ENCODE measurements at regions not wholly inside any gene's neighbourhood (a gene's known extent, or its start where the extent isn't known, plus 50 kb on each side); places are given as distances from the start of the nearest gene placed in this dataset.

DNA sequence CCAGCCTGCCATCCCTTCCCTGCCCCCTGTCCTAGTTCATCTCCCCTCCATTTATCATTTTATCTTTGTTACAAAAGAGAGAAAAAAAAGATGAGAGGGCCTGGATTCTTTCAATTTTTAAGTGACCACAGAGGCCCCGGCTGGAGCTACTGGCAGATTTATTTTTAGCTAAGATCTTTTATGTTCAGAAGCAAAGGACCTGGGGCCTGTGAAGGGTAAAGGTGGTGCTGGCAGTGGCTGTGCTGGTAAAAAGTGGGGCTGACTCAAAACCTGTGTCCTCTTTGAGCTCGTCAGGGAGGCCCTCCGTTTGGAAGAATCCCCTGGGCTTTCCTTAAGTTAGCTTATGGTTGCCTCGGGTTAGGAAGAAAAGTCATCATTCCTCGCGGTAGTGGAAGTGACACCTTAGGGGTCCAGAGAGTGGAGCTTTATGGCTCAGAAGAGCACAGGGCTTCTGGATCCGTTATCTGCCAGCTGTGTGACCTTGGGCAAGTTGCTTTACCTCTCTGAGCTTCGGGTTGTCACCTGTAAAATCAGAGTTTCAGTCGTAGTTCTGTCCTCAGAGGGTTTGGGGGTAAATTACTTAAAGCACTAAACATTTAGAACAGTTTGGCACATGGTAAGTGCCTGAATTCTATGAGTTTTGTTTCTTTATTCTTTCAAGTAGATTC lies 923.8 kb upstream of the EEF2KMT start:
- DNase-seq, result no peak

DNA sequence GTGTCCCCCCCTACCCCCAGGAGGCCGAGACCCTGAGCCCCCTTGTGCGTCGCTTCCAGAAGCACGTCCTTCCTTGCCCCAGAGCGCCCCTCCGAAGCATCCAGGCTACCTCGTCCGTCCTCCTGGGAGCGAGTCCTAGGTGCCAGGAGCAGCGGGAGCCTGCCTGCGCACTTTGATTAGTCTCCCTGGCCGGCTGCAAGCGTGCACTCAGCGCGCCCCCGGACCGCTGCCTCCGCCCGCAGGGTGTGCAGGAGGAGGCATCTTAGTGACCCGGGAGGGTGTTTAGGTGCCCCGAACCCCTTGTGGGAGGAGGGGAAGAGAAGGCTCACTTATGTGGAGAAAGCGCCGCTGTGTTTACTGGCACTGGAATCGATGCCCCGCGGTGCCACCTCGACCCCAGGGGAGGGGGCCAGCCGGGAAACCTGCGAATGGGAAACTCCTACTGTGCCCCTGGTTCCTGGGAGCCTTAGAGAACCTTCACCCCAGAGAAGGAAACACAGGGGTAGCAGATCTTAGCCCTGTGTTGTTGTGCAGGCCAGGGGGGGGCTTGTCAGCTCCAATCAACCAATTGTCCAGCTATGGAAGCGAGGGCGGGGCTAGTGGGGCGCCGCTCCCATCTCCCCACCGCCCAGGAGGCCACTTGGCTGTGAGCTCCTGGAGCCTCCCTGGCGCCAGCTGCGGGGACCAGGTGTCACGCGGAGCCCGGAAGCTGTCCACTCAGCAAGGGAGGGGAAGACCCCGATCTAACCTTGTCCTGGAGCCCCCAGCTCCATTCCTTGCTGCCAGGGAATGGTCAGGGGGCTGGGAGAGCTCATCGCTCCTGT lies 922.8 kb upstream of the EEF2KMT start:
- DNase-seq, result no peak

DNA sequence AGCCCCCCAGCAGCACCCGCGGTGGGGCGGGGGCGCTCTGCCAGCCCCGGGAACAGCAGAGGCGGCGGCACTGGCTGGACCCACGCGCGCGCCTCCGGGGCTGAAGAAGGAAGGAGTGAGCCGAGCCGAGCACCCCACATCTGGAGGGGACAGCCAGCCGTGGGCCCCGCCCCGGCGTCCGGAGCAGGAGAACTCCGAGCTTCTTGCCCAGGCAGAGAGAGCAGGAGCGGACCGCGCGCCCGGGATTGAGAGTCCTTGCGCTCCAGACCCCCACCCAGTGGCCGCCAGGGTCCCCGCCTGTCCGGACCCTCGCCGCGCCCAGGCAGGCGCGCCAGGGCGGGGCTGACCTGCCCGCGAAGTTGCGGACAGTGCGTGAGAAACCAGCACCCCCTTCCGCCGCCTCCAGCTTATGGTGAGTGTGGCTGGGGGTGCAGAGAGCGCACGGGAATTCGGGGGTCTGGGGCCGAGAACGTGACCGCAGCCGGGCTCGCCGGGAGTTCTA lies 921.9 kb upstream of the EEF2KMT start:
- no peak for DNase-seq

DNA sequence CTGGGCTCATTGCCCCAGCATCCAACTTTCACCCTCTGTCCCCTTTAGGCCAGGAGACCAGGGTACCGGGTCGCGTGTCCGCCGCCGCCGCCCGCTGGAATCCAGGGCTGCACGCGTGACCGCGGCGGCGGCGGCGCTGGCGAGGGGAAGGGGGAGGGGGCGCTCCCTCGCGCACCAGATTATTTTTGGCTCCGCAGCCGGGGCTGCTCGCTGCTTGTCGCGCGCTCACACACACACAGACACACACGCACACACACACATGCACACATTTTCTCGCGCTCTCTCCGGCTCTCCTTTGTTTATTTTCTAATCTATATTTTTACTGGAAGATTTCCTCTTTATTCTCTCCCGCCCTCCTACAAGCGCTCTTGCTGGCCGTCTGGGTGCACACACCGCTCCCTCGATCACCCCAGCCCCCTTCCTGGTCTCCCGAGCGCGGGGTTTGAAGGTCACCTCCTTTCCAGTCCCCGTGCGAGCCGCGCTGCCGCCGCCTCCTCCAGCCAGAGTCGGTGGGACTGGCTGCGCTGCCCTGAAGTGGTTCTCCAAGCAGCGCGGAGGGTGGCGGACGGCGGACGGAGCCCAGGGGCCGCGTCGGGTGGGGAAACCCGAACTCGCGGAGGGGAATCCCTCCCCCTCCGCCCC lies 921.4 kb upstream of the EEF2KMT start:
- DNase-seq, result no peak

DNA sequence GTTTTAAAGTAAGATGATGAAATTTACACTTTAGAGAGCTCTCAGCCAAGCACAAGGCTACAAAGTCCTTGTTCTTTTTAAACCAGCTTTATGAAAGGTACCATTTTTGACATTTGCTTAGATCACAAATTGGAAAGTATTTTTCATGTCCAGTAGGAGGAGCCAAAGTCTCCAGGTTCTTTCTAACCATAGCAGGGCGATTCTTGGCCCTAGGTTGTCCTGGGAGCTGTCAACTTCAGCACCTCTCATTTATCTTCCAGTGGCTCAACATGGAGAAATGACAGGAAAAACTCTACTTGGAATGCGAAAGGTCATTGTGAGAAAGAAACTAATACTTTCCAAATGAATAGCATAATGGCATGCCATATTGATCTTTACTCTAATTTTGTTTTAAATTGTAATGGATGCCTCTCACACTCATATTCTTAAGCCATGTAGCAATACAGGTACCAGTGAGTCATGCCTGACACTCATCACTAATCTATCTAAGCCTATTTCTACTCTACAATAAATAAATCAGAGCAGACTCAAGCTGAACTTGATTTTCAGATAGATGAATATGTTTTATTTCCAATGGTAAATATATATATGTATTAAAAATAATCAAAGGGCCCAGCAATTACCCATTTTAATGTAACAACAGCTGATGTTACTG lies 919.1 kb upstream of the EEF2KMT start:
- no peak for DNase-seq

DNA sequence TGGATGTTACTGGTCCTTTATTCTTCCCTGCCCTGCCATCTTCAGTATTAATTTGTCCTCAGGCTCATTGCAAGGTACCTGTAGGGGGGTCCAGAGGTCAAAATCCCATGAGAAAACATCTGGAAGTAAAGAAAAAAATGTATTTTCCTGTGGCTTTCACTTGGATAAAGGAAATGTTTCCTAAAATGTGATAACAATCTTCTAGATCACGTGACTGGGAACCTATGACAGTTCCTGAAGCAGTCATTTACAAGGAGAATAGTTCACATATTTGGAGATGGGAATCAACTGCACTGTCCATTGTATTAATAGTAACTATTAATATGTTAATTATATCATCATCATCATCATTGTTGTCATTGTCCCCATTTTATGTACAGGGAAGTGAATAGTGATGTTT lies 915.1 kb upstream of the EEF2KMT start:
- no peak for DNase-seq

DNA sequence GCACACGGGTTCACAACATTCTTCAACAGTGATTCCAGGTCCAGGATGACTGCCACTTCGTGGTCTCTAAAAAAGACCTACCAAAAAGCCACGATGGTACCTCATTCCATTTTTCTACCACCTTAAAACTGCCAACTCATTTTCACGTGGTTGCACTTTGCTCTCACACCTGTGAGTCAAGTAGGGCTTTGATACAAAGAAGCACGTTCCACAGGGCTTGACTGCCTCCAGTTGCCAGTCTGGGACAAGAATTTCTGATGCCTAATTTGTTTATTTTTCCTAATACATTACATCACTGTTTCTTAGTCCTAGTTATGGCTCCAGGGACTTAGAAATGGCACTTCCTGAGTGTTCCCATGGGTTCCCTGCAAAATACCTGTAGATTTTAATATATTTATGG lies 911.6 kb upstream of the EEF2KMT start:
- DNase-seq, result no peak

DNA sequence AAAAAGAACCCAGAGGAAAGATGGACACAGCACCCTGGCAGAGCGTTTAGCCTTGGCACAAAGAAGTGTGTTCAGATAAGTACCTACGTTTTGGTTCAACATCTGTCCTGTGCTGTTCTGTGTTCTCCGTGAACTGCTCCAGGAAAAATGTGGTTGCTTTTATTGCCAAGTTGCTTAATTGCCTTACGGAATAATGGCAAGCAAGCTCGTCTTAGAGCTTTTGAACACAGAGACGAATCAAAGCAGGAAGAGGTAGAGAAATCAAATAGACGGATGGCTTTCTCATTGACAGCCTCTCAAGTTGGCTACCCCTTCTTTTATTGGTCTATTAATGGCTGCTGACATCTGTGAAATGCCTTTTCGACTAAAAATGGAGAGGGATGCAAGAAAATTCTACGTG lies 911.1 kb upstream of the EEF2KMT start:
- DNase-seq, result no peak

DNA sequence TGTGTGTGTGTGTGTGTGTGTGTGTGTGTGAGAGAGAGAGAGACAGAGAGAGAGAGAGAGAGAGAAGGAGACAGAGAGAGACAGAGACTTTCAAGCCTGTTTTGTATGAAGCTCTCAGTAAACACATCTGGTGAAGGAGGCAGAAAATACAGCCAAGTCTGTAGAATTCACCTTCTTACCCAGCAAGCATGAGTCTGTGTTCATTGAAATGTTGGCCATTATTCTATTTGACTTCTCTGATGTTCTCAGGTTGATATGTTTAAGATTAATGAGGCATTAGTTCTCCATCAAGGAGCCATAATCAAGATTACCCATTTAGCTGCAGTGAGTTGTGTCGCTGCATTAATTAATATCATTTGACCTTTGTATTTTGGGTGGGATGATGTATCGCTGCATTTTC lies 895.8 kb upstream of the EEF2KMT start:
- DNase-seq, result no peak

DNA sequence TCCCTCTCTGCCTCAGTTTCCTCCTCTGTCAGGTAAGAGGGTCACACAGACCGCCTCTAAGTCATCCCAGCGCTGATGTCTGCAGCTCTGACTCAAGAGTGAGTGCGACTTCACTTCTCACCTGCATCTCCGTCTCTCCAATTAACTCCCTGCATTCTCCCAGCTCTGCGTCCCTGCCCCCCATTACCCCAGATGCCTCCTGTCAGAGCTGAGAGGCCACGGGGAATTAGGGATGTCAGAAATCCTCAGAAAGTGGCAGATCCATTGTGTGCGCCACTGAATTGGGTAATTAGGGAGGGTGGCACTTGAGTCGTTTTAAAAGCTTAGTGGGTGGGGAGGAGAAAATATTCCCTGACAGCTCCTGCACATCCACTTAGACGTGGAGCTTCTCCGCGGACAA lies 885.4 kb upstream of the EEF2KMT start:
- DNase-seq, result no peak

DNA sequence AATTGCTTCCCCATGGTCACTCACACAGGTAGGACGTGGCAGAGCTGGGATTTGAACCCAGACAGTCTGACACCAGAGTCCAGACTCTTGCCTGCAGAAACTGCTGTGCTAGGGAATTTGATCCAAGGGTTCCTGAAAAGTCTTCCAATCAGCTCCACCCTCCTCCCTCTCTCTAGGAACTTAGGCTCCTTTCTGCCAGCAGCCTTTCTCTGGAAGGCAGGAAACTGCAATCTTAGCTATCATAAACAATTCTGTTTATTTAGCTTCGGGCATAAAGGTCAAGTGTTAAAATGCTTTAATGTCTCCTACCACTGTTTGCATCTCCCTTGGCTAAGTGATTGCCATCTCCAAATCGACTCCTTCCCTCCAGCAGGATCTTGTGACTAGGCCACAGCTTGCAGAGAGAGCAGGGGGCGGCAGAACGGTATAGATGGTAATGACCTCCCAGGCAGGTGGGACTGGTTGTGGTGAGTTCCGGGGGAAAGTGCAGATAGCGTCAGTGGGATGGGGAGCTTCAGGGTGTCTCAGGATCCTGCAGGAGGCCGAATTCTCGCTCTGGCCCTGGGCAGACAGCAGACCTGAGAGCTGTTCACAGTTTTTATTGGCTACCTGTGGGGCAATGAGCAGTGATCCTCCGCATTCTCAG lies 882.4 kb upstream of the EEF2KMT start:
- no peak for DNase-seq

DNA sequence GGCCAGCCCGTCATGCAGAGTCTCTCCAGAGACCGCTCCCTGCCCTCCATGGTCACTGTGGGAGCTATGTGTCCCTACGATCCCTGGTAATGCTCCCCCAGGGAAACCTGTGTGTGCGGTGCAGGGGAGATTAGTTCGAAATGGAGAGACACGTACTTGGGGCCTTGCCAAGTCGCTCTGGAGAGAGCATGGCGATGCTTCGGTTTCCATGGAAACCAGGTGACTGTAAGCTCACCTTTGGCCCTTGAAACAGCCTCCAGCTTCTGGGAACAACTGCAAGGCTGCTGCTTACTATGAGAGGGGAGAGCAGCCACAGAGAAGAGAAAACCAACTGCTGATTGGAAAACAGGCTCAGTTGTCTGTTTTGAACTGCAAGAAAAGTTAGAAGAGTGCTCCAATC lies 879.7 kb upstream of the EEF2KMT start:
- no peak for DNase-seq

DNA sequence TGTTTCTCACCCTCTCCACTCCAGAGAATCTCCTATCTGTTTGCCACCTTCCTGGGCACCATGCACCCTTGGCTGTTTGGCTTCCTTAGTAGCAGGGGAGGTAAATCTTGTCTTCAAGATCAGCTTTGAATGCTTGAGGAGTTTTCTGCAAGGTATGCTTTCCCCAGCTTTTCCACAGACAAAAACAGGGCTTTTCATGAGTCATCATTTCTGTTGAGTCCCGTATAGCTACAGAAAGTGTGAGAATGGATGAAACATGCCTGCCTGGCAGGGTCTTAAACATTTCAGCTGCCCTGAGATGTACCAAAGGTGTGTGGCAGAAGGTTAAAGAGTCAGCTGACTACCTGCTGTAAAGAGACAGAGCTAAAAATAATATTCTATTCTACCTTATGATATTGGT lies 875.2 kb upstream of the EEF2KMT start:
- DNase-seq, result no peak

DNA sequence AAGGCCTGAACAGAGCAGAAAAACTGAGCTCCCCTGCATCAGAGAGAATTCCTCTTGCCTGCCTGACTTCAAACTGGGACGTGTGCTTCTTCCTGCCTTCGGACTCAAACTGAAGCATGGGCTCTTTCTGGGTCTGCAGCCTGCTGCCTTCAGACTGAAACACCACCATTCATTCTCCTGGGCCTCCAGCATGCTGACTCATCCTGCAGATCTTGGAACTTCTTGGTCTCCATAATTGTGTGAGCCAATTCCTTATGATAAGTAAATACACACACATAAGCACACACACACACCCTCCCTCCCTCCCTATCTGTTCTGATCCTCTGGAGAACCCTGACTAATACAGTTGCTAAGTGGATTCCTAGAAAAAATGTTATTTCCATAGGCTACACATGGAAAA lies 874.3 kb upstream of the EEF2KMT start:
- no peak for DNase-seq

DNA sequence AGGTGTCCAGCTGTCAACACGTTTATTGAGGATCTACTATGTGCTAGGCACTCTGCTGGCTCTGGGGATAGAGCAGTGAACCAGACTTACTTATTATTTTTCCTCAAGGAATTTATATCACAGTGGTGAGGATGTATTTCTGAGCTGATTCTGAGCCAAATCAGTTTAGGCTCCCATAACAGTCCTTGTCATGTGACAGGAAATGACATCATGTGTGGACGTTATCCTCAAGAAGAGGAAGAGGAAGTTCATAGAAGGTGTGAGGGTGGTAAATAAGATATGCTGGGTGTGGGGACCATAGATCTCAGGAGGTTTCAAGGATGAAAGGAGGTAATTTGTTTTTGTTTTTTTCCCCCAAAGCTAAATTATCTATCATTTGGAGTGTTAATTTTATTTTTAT lies 873.5 kb upstream of the EEF2KMT start:
- DNase-seq, result no peak

DNA sequence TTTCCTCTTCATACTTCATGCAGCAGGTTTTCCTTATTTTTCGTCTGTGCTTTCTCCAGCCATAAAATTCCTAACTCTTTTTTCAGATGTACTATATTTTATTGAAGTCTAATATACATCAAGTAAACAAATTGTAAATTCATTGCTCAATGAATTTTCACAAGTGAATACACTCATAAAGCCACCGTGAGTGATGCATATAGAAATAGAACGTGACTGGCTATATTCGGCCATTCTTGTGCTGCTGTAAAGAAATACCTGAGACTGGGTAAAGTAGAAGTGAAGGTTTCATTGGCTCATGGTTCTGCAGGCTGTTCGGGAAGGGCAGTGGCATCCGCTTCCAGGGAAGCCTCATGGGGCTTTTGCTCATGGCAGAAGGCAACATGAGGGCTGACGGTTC lies 868.4 kb upstream of the EEF2KMT start:
- no peak for DNase-seq

DNA sequence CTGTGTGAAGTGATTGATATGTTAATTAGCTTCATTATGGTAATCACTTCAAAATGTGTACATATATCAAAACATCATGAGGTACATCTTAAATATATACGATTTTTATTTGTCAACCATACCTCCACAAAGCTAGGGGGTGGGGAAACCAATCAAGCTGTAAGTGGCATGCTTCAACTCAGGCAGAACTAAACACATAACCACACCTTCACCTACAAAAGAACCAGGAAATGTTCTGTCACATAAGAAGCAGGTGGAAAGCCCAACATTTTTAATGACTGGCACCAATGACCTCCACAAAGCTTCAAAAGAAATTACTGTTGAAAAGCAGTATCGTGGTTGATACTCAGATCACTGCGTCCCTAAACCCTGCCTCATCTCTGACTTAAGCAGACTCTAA lies 867.7 kb upstream of the EEF2KMT start:
- DNase-seq, result no peak

DNA sequence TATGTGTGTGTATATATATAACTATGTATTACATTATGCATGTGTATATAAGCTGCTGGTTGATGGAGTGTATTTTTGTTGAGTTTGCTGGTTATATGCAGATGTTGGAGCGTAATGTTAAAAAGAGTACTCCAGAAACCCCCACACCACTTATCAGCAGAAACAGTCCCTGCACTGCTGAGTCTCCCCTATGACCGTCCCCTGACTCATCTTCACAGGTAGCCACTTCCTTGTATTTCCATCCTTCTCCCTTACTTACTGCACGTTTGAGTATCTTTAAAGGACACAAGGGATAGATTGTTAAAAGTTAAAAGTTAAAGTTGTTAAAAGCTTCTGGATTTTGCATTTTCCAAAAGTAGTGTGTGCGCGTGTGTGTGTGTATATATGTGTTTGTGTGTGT lies 853.9 kb upstream of the EEF2KMT start:
- no peak for DNase-seq

DNA sequence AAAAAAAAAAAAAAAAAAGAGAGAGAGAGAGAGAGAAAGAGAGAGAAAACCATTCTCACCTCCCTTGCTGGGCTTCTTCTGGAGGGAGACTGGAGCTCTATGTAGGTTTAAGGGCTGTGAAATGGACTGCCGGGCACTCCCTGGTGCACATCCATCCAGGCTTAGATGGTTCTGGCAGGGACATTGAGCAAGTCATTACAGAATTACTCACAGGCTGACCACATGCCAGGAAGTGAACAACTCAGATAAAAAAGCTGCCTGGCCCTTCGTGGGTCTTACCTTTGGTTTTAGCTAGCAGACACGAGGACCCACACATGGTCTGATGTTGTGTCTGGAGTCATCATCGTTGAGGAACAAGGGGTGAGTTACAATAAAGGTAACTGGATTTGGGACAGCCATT lies 847.4 kb upstream of the EEF2KMT start:
- DNase-seq, result no peak

DNA sequence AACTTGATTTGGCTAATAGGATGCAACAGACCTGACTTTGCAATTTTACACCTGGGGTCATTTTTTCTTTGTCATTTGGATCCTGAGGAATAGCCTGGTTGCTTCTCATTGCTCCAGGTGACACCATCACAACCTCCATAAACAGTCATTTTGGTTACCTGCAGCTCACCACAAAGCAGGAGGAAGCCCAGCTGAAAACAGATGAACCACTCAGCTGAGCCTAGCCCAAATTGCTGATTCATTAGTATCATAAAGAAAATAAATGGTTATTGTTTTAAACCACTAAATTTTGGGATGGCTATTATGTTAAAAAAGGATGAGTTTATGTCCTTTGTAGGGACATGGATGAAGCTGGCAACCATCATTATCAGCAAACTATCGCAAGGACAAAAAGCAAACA lies 841.0 kb upstream of the EEF2KMT start:
- no peak for DNase-seq

DNA sequence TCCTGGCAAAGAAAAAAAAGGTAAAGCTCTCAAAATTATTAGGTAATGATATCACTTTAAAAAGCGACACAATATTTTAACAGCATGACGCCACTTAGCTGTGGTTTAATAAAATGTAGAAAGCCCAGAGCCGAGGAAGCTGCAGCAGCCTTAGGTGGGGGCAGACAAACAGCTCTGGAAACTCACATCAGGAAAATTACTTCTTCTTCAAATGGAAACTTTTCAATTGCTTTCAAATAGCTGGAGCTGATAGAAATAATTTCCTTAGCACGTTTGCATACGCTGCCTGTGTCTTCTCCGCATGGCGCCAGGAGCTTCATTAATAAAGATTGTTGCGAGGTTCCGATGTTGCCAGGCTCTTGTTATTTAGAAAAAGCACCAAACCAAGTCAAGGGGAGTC lies 835.3 kb upstream of the EEF2KMT start:
- no peak for DNase-seq

DNA sequence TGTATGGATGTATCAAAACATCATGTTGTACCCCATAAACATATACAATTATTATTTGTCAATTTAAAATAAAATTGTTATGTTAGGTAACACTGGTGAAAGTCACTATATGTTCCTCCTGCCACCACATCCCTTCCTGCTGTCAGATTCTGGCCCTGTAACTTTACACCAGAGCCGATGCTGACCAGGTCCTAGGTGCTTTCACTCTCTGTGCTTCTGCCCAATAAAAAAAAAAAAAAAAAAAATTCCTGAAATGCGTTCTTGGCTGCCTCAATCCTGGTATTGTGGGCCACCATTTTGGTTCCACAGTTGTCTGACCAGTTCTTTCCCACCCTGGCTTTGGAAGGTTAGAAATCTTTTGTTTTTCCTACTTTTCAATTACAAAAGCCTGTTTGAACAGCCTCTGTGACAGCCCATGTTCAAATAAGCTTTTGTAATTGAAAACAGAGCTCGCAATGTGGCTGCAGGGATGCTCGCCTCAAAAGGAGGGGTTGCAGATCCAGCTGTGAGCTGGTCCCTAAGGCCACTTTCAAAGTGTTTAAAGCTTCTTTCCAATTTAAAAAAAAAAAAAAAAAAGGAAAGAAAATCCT lies 831.0 kb upstream of the EEF2KMT start:
- DNase-seq, result no peak

DNA sequence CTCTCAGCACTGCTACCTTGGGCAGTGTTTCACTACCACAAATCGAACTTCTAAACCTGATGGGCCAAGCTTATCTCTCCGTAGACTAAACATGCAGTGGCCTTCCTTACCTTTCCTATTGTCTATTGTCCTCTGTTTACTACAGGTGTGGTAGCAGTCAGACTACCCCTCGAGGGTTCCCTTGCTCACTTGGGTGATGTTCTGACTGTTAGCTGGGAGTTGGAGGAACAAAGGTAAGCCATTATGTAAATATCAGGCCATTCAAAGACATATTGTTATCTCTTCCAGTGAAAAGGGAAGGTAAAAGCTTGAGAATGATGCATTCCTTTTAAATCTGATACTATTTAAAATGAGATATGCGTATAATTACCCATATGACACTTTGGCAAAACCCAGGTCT lies 828.3 kb upstream of the EEF2KMT start:
- no peak for DNase-seq

Data from bone marrow (tissue), 2 donors.